HEK293 (cell line): ENCODE measurements at regions not wholly inside any gene's neighbourhood (a gene's known extent, or its start where the extent isn't known, plus 50 kb on each side); places are given as distances from the start of the nearest gene placed in this dataset.

ENCODE experiments used
- CTCF ChIA-PET: fragments of 350-600 bp; formaldehyde crosslinking; extraction: SDS; loops from one replicate; lab custom pipeline; 2021; ENCODE audit warnings: antibody characterized with exemption; lab: Yijun Ruan, JAX
- POLR2A ChIA-PET: fragments of 300-600 bp; formaldehyde crosslinking; extraction: SDS; loops from one replicate; lab custom pipeline; 2020; ENCODE audit warnings: antibody characterized with exemption, inconsistent platforms; lab: Yijun Ruan, JAX
- H3K27ac ChIP-seq: fragments of 200-500 bp; sonication (Bioruptor generic); 2 replicates; pipeline ENCODE4 v1.5.1; 2014; ENCODE audit warnings: low read depth, low read length, control low read depth, inconsistent platforms; ENCODE audit errors: extremely low read depth
- H3K36me3 ChIP-seq, 2 experiments: fragments of 200-500 bp in 1 of 2; sonication (Bioruptor generic) in 1 of 2; 1 replicate in 1 of 2; 2 replicates in 1 of 2; pipeline ENCODE4 v1.5.1; 2014 to 2017; ENCODE audit warnings: inconsistent platforms in 2 of 2, low read length in 2 of 2; ENCODE audit not compliant: control insufficient read depth in 2 of 2, insufficient read depth in 1 of 2
- H3K4me1 ChIP-seq: fragments of 200-500 bp; sonication (Bioruptor generic); 2 replicates; pipeline ENCODE4 v1.5.1; 2014; ENCODE audit warnings: mild to moderate bottlenecking, low read length, inconsistent platforms; ENCODE audit not compliant: control insufficient read depth, insufficient read depth
- H3K4me3 ChIP-seq: 2 replicates; pipeline ENCODE4 v1.5.1; 2011; ENCODE audit warnings: low read depth, mild to moderate bottlenecking, control low read depth, low read length, moderate library complexity
- H3K9me3 ChIP-seq: fragments of 200-500 bp; sonication (Bioruptor generic); 2 replicates; pipeline ENCODE4 v1.5.1; 2014; ENCODE audit warnings: low read depth, low read length, inconsistent platforms; ENCODE audit not compliant: control insufficient read depth, insufficient read depth
- FEZF1 ChIP-seq: fragments of 450-650 bp; formaldehyde crosslinking; IDR thresholded peaks from 2 replicates; pipeline ENCODE4 v1.5.1; 2016; ENCODE audit warnings: missing biosample characterization, missing genetic modification characterization
- MEIS1 ChIP-seq: sonication (generic); formaldehyde crosslinking; IDR thresholded peaks from 2 replicates; pipeline ENCODE4 v1.8.1; 2022; ENCODE audit warnings: missing genetic modification reagents, mild to moderate bottlenecking, borderline replicate concordance
- REPIN1 ChIP-seq: fragments of 450-650 bp; formaldehyde crosslinking; IDR thresholded peaks from 2 replicates; pipeline ENCODE4 v1.5.1; 2017; ENCODE audit warnings: missing biosample characterization, missing genetic modification characterization, low read depth
- SCRT1 ChIP-seq: fragments of 450-650 bp; formaldehyde crosslinking; IDR thresholded peaks from 2 replicates; pipeline ENCODE4 v1.5.1; 2016; ENCODE audit warnings: missing biosample characterization, missing genetic modification characterization, borderline replicate concordance
- TCF7L2 ChIP-seq: IDR thresholded peaks from 2 replicates; pipeline ENCODE4 v1.6.1; 2011; ENCODE audit warnings: low read depth, mild to moderate bottlenecking, inconsistent platforms, low read length, moderate library complexity, borderline replicate concordance
- WT1 ChIP-seq: fragments of 450-650 bp; formaldehyde crosslinking; IDR thresholded peaks from 2 replicates; pipeline ENCODE4 v1.5.1; 2016; ENCODE audit warnings: missing biosample characterization, missing genetic modification characterization
- ZNF140 ChIP-seq: fragments of 450-650 bp; formaldehyde crosslinking; IDR thresholded peaks from 2 replicates; pipeline ENCODE4 v1.5.1; 2016; ENCODE audit warnings: missing biosample characterization, missing genetic modification characterization
- ZNF155 ChIP-seq: fragments of 450-650 bp; formaldehyde crosslinking; IDR thresholded peaks from 2 replicates; pipeline ENCODE4 v1.5.1; 2016; ENCODE audit warnings: missing biosample characterization, missing genetic modification characterization
- ZNF174 ChIP-seq: fragments of 450-650 bp; formaldehyde crosslinking; IDR thresholded peaks from 2 replicates; pipeline ENCODE4 v1.5.0; 2017; ENCODE audit warnings: missing biosample characterization, mild to moderate bottlenecking, missing genetic modification characterization
- ZNF184 ChIP-seq: fragments of 450-650 bp; IDR thresholded peaks from 2 replicates; pipeline ENCODE4 v1.5.1; 2018; ENCODE audit warnings: missing biosample characterization, mild to moderate bottlenecking, missing genetic modification characterization
- ZNF19 ChIP-seq: fragments of 450-650 bp; formaldehyde crosslinking; IDR thresholded peaks from 2 replicates; pipeline ENCODE4; 2016; ENCODE audit warnings: missing biosample characterization, missing genetic modification characterization, low read depth
- ZNF2 ChIP-seq: fragments of 450-650 bp; formaldehyde crosslinking; IDR thresholded peaks from 2 replicates; pipeline ENCODE4 v1.5.1; 2016; ENCODE audit warnings: missing biosample characterization, missing genetic modification characterization
- ZNF391 ChIP-seq: fragments of 450-650 bp; formaldehyde crosslinking; IDR thresholded peaks from 2 replicates; pipeline ENCODE4 v1.5.1; 2016; ENCODE audit warnings: low read depth, missing biosample characterization, missing genetic modification characterization, borderline replicate concordance
- ZNF530 ChIP-seq: fragments of 450-650 bp; formaldehyde crosslinking; IDR thresholded peaks from 2 replicates; pipeline ENCODE4 v1.5.1; 2016; ENCODE audit warnings: low read depth, missing biosample characterization, missing genetic modification characterization
- ZNF544 ChIP-seq: fragments of 450-650 bp; formaldehyde crosslinking; IDR thresholded peaks from 2 replicates; pipeline ENCODE4 v1.5.0; 2017; ENCODE audit warnings: missing biosample characterization, missing genetic modification characterization
- ZNF548 ChIP-seq: fragments of 450-650 bp; formaldehyde crosslinking; IDR thresholded peaks from 2 replicates; pipeline ENCODE4 v1.5.1; 2016; ENCODE audit warnings: missing biosample characterization, missing genetic modification characterization
- ZSCAN30 ChIP-seq: fragments of 450-650 bp; IDR thresholded peaks from 2 replicates; pipeline ENCODE4 v1.5.1; 2018; ENCODE audit warnings: missing biosample characterization, mild to moderate bottlenecking, missing genetic modification characterization, moderate library complexity
- TF ChIP-seq, protein P1 (sequence below): fragments of 450-650 bp; formaldehyde crosslinking; IDR thresholded peaks from 2 replicates; pipeline ENCODE4 v1.5.1; 2017; ENCODE audit warnings: missing biosample characterization, missing genetic modification characterization
- TF ChIP-seq, protein P2 (sequence below): fragments of 450-650 bp; formaldehyde crosslinking; IDR thresholded peaks from 2 replicates; pipeline ENCODE4 v1.5.1; 2016; ENCODE audit warnings: missing biosample characterization, missing genetic modification characterization
- TF ChIP-seq, protein P3 (sequence below): fragments of 450-650 bp; formaldehyde crosslinking; IDR thresholded peaks from 2 replicates; pipeline ENCODE4 v1.5.1; 2016; ENCODE audit warnings: missing biosample characterization, missing genetic modification characterization

DNA sequence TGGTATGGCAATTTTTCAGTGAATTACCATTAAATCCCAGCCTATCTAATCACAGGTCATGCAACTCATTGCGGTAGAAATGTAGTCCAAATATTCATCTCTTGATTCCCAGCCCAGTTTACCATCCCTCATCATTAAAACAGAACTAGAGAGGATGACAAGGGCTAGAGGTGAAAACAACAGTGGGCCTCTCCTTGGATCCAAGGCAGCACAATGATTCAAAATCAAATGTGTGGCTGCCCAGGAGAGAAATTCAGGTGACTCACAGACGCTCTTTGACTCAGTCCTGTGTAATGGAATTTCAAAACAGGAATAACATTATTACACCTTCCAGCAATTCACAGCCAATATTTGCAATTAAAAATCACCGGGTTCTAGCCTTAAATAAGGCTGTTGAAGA, 246.5 kb downstream of the TBL1XR1 start:
- H3K36me3 ChIP-seq, result no peaks in the 10 kb centered on the region
- H3K27ac ChIP-seq, result no peak overlapping the region
- ChIA-PET POLR2A (no interaction called here), CTCF (interaction anchor here (0.6 kb wide), 1 partner anchor 8 kb away, joined by 4 read pairs; no protein-coding TSS in a partner anchor)
- H3K9me3 ChIP-seq, result no peaks in the 10 kb centered on the region
- no peaks in the 10 kb centered on the region for H3K4me1 ChIP-seq
- TF ChIP-seq, protein P1, sequence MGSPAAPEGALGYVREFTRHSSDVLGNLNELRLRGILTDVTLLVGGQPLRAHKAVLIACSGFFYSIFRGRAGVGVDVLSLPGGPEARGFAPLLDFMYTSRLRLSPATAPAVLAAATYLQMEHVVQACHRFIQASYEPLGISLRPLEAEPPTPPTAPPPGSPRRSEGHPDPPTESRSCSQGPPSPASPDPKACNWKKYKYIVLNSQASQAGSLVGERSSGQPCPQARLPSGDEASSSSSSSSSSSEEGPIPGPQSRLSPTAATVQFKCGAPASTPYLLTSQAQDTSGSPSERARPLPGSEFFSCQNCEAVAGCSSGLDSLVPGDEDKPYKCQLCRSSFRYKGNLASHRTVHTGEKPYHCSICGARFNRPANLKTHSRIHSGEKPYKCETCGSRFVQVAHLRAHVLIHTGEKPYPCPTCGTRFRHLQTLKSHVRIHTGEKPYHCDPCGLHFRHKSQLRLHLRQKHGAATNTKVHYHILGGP (tag by site-specific recombination), result no peak
- TF ChIP-seq ZNF530 (tag by site-specific recombination), result peak; percentile 44; the same call in 1 of the 2 replicates
- H3K4me3 ChIP-seq, result no peak overlapping the region

DNA sequence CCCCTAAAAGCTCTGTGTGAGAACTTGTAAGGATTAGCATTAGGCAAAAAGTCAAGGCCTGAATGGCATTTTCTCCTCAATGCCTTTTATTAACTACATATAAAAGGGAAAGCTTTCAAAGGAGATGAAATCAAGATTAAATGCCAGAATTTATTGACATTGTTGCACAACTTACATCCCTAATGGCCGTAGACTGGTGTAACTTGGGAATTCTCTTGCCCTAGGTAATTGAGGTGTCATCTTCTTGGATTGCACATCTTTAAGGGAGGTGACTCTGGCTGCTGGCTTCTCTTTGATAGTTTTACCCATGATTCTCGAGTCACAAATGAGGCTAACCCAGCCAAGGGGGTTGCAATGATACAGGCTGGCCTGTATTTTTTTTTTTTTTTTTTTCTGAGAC, 249.1 kb downstream of the TBL1XR1 start:
- Histone ChIP-seq H3K4me3 (no peak overlapping the region), H3K9me3 (no peaks in the 10 kb centered on the region), H3K36me3 (no peaks in the 10 kb centered on the region)
- ChIA-PET CTCF (no interaction called here), POLR2A (no interaction called here)
- TF ChIP-seq SCRT1 (tag by site-specific recombination), result no peak
- no peak for TF ChIP-seq ZSCAN30 (tag by site-specific recombination)
- TF ChIP-seq ZNF391, result no peak
- TF ChIP-seq, protein P2, sequence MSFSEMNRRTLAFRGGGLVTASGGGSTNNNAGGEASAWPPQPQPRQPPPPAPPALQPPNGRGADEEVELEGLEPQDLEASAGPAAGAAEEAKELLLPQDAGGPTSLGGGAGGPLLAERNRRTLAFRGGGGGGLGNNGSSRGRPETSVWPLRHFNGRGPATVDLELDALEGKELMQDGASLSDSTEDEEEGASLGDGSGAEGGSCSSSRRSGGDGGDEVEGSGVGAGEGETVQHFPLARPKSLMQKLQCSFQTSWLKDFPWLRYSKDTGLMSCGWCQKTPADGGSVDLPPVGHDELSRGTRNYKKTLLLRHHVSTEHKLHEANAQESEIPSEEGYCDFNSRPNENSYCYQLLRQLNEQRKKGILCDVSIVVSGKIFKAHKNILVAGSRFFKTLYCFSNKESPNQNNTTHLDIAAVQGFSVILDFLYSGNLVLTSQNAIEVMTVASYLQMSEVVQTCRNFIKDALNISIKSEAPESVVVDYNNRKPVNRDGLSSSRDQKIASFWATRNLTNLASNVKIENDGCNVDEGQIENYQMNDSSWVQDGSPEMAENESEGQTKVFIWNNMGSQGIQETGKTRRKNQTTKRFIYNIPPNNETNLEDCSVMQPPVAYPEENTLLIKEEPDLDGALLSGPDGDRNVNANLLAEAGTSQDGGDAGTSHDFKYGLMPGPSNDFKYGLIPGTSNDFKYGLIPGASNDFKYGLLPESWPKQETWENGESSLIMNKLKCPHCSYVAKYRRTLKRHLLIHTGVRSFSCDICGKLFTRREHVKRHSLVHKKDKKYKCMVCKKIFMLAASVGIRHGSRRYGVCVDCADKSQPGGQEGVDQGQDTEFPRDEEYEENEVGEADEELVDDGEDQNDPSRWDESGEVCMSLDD (tag by site-specific recombination), result no peak
- TF ChIP-seq, protein P3, sequence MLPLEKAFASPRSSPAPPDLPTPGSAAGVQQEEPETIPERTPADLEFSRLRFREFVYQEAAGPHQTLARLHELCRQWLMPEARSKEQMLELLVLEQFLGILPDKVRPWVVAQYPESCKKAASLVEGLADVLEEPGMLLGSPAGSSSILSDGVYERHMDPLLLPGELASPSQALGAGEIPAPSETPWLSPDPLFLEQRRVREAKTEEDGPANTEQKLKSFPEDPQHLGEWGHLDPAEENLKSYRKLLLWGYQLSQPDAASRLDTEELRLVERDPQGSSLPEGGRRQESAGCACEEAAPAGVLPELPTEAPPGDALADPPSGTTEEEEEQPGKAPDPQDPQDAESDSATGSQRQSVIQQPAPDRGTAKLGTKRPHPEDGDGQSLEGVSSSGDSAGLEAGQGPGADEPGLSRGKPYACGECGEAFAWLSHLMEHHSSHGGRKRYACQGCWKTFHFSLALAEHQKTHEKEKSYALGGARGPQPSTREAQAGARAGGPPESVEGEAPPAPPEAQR (tag by site-specific recombination), result no peak
- no peak for TF ChIP-seq ZNF548 (tag by site-specific recombination)
- no peak for TF ChIP-seq REPIN1 (tag by site-specific recombination)
- no peak for TF ChIP-seq TCF7L2
- no peak for TF ChIP-seq ZNF174 (tag by site-specific recombination)
- no peak for TF ChIP-seq ZNF140
- no peak for TF ChIP-seq ZNF19 (tag by site-specific recombination)
- TF ChIP-seq WT1 (tag by site-specific recombination), result no peak
- TF ChIP-seq MEIS1 (CRISPR knock-in tag), result no peak
- TF ChIP-seq FEZF1 (tag by site-specific recombination), result no peak
- TF ChIP-seq ZNF544 (tag by site-specific recombination), result no peak
- TF ChIP-seq ZNF155 (tag by site-specific recombination), result no peak
- TF ChIP-seq ZNF184, result no peak
- TF ChIP-seq ZNF2, result no peak
- TF ChIP-seq, all 188 proteins: peak for 0
- no peak overlapping the region for H3K27ac ChIP-seq
- no peaks in the 10 kb centered on the region for H3K4me1 ChIP-seq
